ENCODE measurements at regions not wholly inside any gene's neighbourhood (a gene's known extent, or its start where the extent isn't known, plus 50 kb on each side); places are given as distances from the start of the nearest gene placed in this dataset.

DNA sequence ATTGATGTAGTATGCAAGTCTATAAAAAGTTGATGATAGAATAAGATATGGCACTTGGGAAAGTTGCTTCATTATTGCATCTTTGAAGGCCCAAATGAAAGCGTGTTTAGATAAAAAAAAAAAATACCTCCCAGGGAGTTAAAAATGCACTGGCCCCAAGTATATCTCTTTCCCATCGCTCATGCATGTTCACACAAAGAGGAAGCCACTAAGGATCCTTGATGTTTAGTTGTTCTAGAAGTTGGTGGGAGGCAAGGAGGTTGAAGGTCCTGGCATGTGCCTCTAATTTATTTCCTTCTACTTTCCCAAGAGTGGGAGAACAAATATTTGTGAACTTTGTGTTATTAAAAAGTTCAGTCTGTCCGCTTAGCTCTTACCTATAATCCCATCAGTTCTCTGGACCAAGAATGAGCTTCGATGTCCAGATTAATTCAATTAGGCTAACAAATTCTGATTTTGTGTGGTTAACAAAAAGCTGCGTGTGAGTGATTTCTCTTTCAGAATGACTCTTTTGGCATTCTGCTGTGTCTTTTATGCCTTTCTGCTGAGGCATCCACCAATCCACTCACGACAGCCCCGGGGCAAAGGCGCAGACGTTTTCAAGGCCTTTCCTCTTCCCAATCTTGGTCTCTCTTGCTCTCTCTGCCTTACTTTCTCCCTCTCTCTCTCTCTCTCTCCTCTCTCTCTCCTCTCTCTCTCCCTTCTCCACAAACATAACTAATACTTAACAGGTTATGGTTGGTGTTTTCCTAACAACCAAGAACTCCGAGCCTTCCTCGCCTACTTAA, 135.1 kb upstream of the ERCC6L2 start:
- intact Hi-C loops (cut with DNase I, micrococcal nuclease), result no loop called here
- ATAC-seq (no peak), DNase-seq (no peak)

DNA sequence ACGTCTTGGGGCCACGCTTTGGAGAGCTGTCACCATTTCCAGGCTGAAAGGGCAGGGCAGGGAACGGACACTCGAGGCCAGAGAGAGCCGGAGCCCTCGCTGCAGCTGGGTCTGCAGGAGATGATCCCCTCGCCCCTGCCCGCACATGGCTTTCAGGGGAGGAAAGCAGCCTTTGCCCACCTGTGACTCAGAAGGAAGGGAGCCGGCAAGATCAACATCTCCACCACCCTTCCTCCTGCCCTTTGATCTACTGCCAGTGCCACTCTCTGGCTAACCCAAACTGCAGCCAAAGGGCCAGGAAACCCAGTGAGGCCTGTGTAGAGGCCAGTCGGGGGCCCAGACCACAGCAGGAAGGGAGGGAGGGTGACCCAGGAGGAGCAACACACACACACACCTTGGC, 137.1 kb upstream of the ERCC6L2 start:
- ATAC-seq (no peak), DNase-seq (no peak)
- intact Hi-C loops (cut with DNase I, micrococcal nuclease), result no loop called here

DNA sequence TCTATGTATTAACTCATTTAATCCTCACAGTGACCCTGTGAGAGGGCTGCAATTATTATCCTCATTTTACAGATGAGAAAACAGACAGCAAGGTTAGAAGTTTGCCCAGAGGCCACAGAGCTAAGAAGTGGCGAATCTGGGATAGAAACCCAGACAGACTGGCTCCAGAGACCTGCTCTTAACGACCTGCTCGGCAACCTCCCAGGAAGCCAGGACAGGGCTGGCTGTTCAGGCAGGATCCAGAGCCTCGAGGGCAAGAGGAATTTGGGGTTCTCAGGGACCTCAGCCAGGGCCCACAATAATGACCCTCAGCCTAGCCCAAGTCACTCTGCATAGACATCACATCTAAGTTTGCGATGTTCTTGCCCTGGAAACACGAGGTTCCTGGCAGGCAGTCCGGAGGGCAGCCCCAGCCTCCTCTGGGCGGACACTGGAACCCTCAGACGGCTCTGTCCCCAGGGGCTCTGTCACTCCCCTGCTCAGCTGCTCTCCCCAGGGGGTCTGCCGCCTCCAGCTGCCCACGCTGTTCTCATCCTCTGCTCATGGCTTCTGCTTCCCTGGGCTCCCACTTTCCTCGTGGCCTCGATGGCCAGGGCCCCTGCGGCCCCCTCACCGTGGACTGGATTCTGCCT, 138.5 kb upstream of the ERCC6L2 start:
- ATAC-seq (no peak), DNase-seq (no peak)
- intact Hi-C loops (cut with DNase I, micrococcal nuclease), result no loop called here

DNA sequence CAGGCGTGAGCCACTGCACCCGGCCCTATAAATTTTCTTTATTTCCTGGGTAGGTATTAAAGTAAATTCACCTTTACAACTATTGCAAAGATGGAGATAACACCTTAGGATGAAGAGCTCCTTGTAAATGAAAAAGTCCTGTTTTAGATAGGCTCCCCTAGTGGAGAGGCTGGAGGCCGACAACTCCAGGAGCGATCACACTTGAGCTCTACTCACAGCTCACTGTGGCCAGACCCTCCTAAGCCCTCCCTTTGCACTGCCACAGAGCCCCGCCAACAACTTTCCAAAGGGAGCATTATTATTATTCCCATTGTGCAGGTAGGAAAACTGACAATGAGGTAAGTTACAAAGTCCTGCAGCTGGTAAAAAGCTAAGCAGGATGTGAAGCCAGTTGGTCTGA, 139.1 kb upstream of the ERCC6L2 start:
- ATAC-seq (peak; percentile 43), DNase-seq (no peak)
- intact Hi-C loops (cut with DNase I, micrococcal nuclease), result no loop called here

DNA sequence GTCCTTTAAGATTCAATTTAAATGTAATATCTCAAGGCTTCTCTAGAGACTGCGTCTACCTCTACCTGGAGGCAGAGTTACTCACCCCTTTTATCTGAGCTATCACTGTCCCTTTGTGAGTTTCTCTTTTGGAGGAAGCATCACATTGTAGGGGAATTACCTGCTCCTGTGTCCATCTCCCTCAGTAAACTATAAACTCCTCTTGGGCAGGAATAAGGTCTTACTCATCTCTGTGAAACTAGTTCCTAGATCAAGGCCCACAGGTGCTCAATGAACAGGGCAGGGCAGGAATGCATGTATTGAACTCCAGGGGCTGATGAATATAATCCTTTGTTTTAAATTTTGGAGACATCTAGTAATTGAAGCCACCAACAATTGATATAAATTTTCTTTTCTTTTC, 139.8 kb upstream of the ERCC6L2 start:
- no peak for ATAC-seq
- intact Hi-C loops (cut with DNase I, micrococcal nuclease), result no loop called here

DNA sequence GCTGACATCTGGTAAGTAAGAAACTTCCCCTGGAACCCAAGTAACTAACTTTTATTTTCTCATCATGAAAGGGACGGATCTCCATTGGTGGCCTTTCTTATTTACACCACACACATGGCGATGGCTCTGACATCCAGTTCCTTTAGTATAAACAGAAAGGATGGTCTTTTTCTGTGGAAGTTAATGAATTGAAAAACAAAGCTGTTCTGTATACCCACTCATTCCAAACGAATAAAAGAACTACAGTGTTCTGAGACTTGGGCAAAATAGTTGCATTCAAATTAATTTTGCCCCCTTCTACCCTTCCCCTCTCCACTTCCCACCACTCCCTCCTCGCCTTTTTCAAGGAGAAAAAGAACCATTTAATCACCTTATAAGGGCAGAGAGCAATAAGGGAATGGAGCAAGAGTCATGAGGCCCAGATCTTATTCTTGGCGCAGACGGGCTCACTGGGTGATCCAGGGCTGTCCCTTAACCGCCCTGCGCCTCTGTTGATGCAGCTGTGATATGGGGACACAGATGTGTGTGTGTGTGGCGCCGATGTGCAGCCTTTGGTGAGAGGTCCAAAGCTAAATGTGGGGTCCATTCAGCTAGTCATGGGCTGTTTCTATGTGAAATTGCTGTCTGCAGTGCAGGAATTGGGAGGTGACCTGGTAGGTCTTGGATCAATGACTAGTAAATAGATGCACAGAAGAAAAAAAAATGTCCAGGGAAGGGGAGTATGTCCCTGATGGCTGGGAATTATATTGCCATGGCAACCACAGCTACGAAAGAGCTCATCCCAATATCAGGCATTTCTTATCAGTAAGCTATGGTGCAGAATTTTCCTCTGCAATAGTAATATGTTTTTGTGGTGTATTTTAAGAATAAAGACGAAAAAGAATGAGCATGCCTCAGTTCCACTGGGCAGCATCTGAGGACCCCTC, 141.5 kb upstream of the ERCC6L2 start:
- intact Hi-C loops (cut with DNase I, micrococcal nuclease), result no loop called here
- ATAC-seq, result no peak
- no peak for DNase-seq

More for the DNA sequence above, 139.8 kb upstream of the ERCC6L2 start:
- DNase-seq, result no peak

DNA sequence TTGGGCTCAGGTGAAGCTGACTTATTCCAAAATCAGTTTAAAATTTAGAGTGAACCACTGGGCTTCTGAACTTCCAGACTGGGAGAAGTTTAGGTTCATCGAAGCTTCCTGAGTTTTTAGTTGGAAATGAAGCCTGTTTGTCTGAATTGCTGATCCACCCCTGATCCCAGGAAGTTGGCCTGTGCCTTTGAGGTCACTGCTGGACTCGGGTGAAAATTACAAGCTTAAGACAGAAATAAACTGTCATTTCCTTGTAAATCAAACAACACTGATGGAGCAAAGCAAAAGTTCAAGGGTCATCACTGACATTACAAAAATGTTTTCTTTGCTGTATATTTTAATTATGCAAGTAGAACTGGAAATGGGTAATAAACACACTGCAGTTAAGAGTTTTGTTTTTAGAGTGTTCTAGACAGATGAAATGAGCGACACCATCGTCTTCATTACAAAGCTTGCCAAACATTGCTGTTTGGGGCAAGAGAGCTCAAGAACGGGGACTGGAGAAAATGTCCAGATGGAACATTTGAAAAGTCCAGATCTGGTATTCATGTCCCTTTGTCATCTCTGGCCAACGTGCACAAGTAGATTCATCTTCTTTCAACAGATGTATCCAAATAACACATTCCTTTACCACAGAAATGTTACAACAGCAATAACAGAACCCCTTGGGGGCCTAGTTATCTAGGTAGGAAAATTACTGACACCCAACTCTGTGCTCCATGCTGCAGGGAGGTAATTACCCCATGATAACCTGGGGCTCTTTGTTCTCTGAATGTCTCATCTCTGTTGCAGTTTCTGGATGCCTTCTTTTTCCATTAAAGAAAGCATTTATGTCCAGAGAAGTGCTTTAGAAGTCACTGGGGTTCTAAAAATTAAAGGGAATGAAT, 142.4 kb upstream of the ERCC6L2 start:
- ATAC-seq (peak; percentile 57), DNase-seq (no peak)
- intact Hi-C loops (cut with DNase I, micrococcal nuclease), result no loop called here

DNA sequence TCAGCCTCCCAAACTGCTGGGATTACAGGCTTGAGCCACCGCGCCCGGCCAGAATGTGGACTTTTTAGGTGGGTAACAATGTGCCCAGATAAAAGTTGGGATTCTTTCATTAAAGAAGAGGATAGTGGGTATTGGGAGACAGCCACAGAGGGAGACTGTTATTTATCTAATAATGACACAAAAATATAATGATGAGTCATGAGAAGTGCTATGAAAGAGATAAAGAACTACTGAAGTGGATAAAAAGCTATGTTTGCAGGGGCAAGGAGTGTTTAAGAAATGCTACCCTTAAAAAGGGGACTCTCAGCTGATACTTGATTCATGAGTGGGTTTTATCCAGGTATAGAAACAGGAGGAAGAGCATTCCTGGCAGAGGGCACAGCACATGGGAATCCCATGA, 143.6 kb upstream of the ERCC6L2 start:
- intact Hi-C loops (cut with DNase I, micrococcal nuclease), result no loop called here
- no peak for ATAC-seq
- DNase-seq, result no peak

DNA sequence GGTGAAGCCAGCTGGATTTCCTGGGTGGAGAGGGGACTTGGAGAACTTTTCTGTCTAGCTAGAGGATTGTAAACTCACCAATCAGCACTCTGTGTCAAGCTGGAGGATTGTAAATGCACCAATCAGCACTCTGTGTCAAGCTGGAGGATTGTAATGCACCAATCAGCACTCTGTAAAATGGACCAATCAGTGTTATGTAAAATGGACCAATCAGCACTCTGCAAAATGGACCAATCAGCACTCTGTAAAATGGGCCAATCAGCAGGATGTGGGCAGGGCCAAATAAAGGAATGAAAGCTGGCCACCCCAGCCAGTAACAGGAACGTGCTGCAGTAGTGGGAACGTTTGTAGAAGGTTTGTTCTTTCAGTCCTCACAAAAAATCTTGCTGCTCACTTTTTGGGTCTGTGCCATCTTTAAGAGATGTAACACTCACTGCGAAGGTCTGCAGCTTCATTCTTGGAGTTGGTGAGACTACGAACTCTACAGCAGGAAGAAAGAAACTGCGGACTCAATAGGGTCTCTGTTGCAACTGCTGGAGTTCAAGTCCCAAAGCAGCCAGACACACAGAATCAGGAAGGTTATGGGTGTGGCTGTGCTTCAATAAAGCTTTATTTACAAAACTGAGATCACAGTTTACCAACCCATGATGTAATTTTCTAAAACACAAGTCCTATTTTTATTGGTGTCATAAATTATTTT, 145.7 kb upstream of the ERCC6L2 start:
- DNase-seq (no peak), ATAC-seq (peak; percentile 78)
- intact Hi-C loops (cut with DNase I, micrococcal nuclease), result loop anchor here in 1 of 2 donors (10.0 kb wide), 2 partner anchors 285 to 495 kb away; no protein-coding TSS in a partner anchor

DNA sequence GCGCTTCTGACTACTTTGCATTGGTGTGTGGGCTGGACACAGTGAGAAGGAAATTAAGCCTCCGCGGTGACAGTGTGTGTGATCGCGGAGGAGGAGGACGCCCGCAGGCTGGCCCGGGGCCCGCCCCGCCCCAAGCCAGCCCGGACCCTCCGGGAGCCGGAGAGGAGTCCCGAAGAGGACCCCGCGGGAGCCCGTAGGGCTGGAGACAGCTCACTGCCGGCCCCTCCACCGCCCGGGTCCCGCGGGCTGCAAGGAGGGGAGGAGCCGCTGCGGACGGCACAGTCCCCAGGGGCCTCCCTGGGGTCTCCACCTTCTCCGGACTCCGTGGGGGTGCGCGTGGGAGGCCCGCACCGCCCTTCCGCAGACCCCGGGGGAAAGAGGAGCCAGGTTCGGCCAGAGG, 146.4 kb upstream of the ERCC6L2 start:
- DNase-seq (no peak), ATAC-seq (no peak)
- intact Hi-C loops (cut with DNase I, micrococcal nuclease), result loop anchor here in 1 of 2 donors (10.0 kb wide), 2 partner anchors 286 to 496 kb away; no protein-coding TSS in a partner anchor

DNA sequence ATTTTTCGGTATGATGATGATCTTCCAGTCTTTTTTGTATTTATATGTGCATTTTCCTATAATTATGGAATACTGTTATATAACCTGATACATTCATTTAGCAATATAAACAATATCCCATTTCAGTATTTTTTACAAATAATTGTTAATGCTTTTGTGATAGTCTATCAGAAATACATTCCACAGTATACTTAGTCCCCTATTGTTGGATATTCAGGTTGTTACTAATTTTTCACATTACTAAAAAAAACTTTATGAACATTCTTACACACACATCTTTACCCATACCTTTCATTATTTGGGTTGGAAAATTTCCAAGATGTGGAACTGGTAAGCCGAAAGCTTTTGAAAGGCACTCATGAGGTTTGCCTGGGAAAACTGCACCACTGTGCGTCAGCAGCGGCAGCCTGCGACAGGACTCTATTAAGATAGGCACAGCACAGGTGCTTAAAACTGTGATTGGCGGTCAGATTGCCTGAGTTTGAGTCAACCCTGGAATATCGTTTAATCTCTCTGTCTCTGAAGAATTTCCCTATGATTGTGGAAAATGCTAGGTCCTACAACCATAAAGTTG, 147.5 kb upstream of the ERCC6L2 start:
- ATAC-seq (no peak), DNase-seq (no peak)
- intact Hi-C loops (cut with DNase I, micrococcal nuclease), result loop anchor here in 1 of 2 donors (10.0 kb wide), 2 partner anchors 287 to 497 kb away; no protein-coding TSS in a partner anchor

DNA sequence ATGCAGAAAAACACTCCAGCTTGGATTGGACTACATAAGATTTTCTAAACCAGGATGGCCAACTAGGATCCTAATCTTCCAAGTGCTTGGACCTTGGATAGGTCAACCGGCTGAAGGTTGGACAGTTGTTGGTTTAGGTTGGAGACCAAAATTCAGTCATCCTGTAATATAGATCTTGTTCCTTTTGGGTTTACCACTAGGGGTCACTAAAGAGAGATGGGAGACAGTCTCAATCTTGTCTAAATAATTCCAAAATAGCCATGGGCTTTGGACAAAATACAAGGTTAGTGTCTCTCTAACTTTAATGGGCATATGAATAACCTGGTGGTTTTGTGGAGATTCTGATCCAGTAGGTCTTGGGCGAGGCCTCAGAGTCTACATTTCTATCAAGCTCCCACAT, 148.7 kb upstream of the ERCC6L2 start:
- intact Hi-C loops (cut with DNase I, micrococcal nuclease), result loop anchor here in 1 of 2 donors (10.0 kb wide), 2 partner anchors 288 to 498 kb away; no protein-coding TSS in a partner anchor
- no peak for ATAC-seq
- DNase-seq, result no peak

DNA sequence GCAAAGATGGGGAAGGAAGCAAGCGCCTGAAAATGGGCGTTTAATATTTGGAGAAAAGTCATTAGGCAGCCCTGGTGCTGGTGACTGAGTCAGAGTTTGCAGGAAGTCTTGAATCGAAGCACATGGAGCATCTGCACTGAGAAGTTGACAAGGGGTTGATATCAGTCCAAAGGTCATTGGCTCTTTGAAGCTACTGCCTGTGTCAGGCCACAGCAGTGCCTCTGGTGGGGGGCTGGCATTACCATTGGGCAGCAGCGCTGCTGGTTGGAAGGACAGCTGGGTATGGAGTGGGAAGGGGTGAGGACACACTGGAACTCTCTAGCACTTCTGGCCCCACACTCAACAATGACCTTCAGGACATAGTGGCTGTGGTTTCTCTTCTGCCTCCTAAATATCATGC, 150.4 kb upstream of the ERCC6L2 start:
- DNase-seq (no peak), ATAC-seq (no peak)
- intact Hi-C loops (cut with DNase I, micrococcal nuclease), result loop anchor here in 1 of 2 donors (10.0 kb wide), 2 partner anchors 290 to 500 kb away; no protein-coding TSS in a partner anchor

DNA sequence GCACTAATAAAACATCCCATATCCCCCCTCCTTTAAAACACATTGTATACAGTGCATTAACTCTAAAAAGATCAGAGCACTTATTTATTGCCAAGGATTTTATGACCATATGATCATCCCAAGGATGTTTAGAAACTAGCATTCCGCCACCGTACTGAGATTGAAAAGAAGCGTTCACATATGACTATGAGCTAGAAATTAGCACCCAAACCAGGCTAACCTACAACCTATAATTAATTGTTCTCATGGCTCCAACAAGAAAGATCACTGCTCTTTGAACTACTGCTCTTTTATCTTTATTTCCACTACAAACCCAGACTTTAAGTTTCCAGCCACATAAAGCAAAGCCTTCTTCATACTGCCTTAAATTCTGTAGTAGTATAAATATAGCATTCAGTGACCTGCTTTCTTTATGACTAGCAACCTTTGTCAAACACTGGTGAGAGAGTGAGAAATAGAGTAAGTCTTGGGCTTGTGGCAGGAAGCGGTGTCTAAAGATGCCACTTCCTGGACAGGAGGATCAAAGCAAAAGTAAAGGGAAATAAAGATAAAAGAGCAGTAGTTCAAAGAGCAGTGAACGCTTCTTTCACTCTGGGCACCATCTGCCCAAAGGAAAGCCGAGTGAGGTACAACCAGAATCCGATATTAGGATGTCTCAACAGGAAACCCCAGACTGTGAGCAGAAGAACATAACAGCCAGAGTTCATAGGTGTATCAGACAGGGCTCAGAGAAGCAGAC, 151.1 kb upstream of the ERCC6L2 start:
- peak; percentile 48 for ATAC-seq
- DNase-seq, result no peak
- intact Hi-C loops (cut with DNase I, micrococcal nuclease), result loop anchor here in 1 of 2 donors (10.0 kb wide), 2 partner anchors 290 to 500 kb away; no protein-coding TSS in a partner anchor

DNA sequence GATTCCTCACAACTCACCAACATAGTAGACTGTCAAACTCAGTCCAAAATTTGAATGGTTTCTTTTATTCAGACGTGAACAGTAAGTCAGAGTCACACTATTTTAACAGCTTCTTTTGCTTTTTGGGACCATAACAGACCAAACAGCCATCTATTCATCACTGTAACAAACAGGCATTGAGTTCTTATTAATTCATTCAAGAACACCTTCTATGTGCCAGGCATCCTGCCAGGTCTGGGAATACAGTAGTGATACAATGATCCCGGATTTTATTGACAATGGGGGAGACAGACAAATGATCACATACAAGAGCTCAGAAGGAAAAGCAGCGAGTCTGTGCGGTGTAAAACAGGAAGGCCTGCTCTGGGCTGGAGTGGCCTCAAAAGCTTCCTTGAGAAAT, 153.3 kb upstream of the ERCC6L2 start:
- DNase-seq (peak; percentile 48 to 59), ATAC-seq (peak; percentile 18)
- intact Hi-C loops (cut with DNase I, micrococcal nuclease), result loop anchor here in 1 of 2 donors (10.0 kb wide), 2 partner anchors 293 to 503 kb away; no protein-coding TSS in a partner anchor

DNA sequence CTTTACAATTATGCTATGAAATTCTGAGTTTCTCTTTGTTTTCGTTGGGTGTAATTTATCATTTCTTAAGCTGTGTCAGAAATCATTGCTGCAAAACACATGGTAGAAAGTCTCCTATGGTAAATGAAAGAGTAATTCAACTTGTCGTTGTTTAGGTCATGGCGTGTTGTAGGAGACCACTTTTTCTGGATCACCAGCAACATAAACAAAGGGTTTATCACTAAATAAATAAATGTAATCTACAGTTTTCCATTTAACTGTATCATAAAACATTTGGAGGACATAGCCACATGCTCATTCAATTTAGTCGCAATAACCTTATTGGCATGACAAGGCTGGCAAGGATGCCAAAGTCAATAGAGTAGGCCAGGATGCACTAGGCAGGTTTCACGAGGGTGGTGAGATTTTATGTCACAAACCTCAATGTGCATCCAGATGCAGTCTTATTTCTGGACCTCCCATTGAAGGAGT, 154.4 kb upstream of the ERCC6L2 start:
- ATAC-seq (peak; percentile 75), DNase-seq (peak; percentile 44 to 69)
- intact Hi-C loops (cut with DNase I, micrococcal nuclease), result loop anchor here in 1 of 2 donors (10.0 kb wide), 2 partner anchors 294 to 504 kb away; no protein-coding TSS in a partner anchor

Data from left colon (tissue), 2 donors.